H9 (cell line): ENCODE measurements at regions not wholly inside any gene's neighbourhood (a gene's known extent, or its start where the extent isn't known, plus 50 kb on each side); places are given as distances from the start of the nearest gene placed in this dataset.

ENCODE experiments used
- DNase-seq: peaks from one replicate; pipeline ENCODE4 v3.0.0-alpha.2; 2017
- H2AFZ ChIP-seq: one replicate; pipeline ENCODE4 v1.6.1; 2013; ENCODE audit warnings: mild to moderate bottlenecking, low read length, control low read depth, moderate library complexity
- H2AK5ac ChIP-seq: 2 replicates; pipeline ENCODE4 v1.6.1; 2013; ENCODE audit warnings: low read length, control low read depth, mixed read lengths; ENCODE audit not compliant: insufficient read length
- H2BK120ac ChIP-seq: one replicate; pipeline ENCODE4 v1.6.1; 2013; ENCODE audit warnings: low read depth, mild to moderate bottlenecking, low read length, control low read depth, inconsistent platforms; ENCODE audit not compliant: poor library complexity, severe bottlenecking
- H2BK12ac ChIP-seq: 2 replicates; pipeline ENCODE4 v1.6.1; 2013; ENCODE audit warnings: low read length, control low read depth, mixed read lengths, low read depth; ENCODE audit not compliant: insufficient read length
- H2BK15ac ChIP-seq: 2 replicates; pipeline ENCODE4 v1.6.1; 2013; ENCODE audit warnings: low read depth, low read length, control low read depth
- H2BK20ac ChIP-seq: one replicate; pipeline ENCODE4 v1.6.1; 2013; ENCODE audit warnings: low read depth, mild to moderate bottlenecking, low read length, control low read depth, inconsistent platforms; ENCODE audit not compliant: poor library complexity, severe bottlenecking
- H2BK5ac ChIP-seq: 2 replicates; pipeline ENCODE4 v1.6.1; 2013; ENCODE audit warnings: low read length, control low read depth, mixed read lengths; ENCODE audit not compliant: insufficient read length
- H3K14ac ChIP-seq: 2 replicates; pipeline ENCODE4 v1.6.1; 2013; ENCODE audit warnings: low read length, control low read depth; ENCODE audit not compliant: insufficient read depth
- H3K18ac ChIP-seq: 2 replicates; pipeline ENCODE4 v1.6.1; 2013; ENCODE audit warnings: low read depth, mild to moderate bottlenecking, mixed read lengths, low read length, control low read depth; ENCODE audit not compliant: insufficient read length
- H3K23ac ChIP-seq: 2 replicates; pipeline ENCODE4 v1.6.1; 2013; ENCODE audit warnings: low read length, control low read depth, mixed read lengths, low read depth; ENCODE audit not compliant: insufficient read length
- H3K23me2 ChIP-seq: 2 replicates; pipeline ENCODE4 v1.6.1; 2013; ENCODE audit warnings: low read depth, mild to moderate bottlenecking, mixed read lengths, low read length, control low read depth; ENCODE audit not compliant: insufficient read length, poor library complexity, severe bottlenecking
- H3K27ac ChIP-seq: 2 replicates; pipeline ENCODE4 v1.5.1; 2013; ENCODE audit warnings: low read length, control low read depth, mixed read lengths, low read depth; ENCODE audit not compliant: insufficient read length
- H3K27me3 ChIP-seq: 2 replicates; pipeline ENCODE4 v1.6.1; 2013; ENCODE audit warnings: low read length, control low read depth, inconsistent platforms; ENCODE audit not compliant: insufficient read depth
- H3K4ac ChIP-seq: 2 replicates; pipeline ENCODE4 v1.6.1; 2013; ENCODE audit warnings: low read depth, mild to moderate bottlenecking, control low read depth, inconsistent platforms, low read length, moderate library complexity
- H3K4me1 ChIP-seq: 2 replicates; pipeline ENCODE4 v1.6.1; 2013; ENCODE audit warnings: low read length, control low read depth, inconsistent platforms; ENCODE audit not compliant: insufficient read depth
- H3K4me2 ChIP-seq: 2 replicates; pipeline ENCODE4 v1.6.1; 2013; ENCODE audit warnings: low read length, control low read depth, mixed read lengths; ENCODE audit not compliant: insufficient read length, insufficient read depth
- H3K56ac ChIP-seq: 2 replicates; pipeline ENCODE4 v1.6.1; 2013; ENCODE audit warnings: low read depth, mild to moderate bottlenecking, mixed read lengths, low read length, control low read depth; ENCODE audit not compliant: insufficient read length
- H3K79me1 ChIP-seq: 2 replicates; pipeline ENCODE4 v1.6.1; 2013; ENCODE audit warnings: low read depth, mild to moderate bottlenecking, moderate library complexity, low read length, control low read depth, inconsistent platforms; ENCODE audit not compliant: insufficient read depth, poor library complexity, severe bottlenecking
- H3K79me2 ChIP-seq: 2 replicates; pipeline ENCODE4 v1.6.1; 2013; ENCODE audit warnings: low read length, control low read depth, inconsistent platforms; ENCODE audit not compliant: insufficient read depth
- H3K9ac ChIP-seq: 2 replicates; pipeline ENCODE4 v1.6.1; 2013; ENCODE audit warnings: low read length, control low read depth, mixed read lengths; ENCODE audit not compliant: insufficient read length; ENCODE audit errors: extremely low read depth
- H3K9me3 ChIP-seq: one replicate; pipeline ENCODE4 v1.6.1; 2013; ENCODE audit warnings: low read depth, low read length, inconsistent platforms; ENCODE audit not compliant: control insufficient read depth
- H3T11ph ChIP-seq: one replicate; pipeline ENCODE4 v1.6.1; 2013; ENCODE audit warnings: mild to moderate bottlenecking, low read length, control low read depth, inconsistent platforms
- H4K20me1 ChIP-seq: one replicate; pipeline ENCODE4 v1.6.1; 2013; ENCODE audit not compliant: control insufficient read depth, insufficient read length, insufficient read depth
- H4K5ac ChIP-seq: 2 replicates; pipeline ENCODE4 v1.6.1; 2013; ENCODE audit warnings: low read depth, mild to moderate bottlenecking, mixed read lengths, low read length, control low read depth; ENCODE audit not compliant: insufficient read length
- H4K8ac ChIP-seq: replicated peaks from 2 replicates; pipeline ENCODE4 v1.6.1; 2013; ENCODE audit warnings: low read length, control low read depth, mixed read lengths, low read depth; ENCODE audit not compliant: insufficient read length
- H4K91ac ChIP-seq: 2 replicates; pipeline ENCODE4 v1.6.1; 2013; ENCODE audit warnings: low read depth, mild to moderate bottlenecking, moderate library complexity, mixed read lengths, low read length, control low read depth; ENCODE audit not compliant: insufficient read length
- H3K27ac Mint-ChIP-seq, 3 experiments: 2 replicates in 2 of 3; 3 replicates in 1 of 3; pipeline ENCODE4 v1.8.0; 2020 to 2021; ENCODE audit warnings: mixed read lengths in 3 of 3, mild to moderate bottlenecking in 1 of 3, moderate library complexity in 1 of 3
- H3K27me3 Mint-ChIP-seq: 2 replicates; pipeline ENCODE4 v1.8.0; 2021; ENCODE audit warnings: low read depth, mild to moderate bottlenecking, moderate library complexity, mixed read lengths
- H3K36me3 Mint-ChIP-seq, 3 experiments: 2 replicates in 2 of 3; 3 replicates in 1 of 3; pipeline ENCODE4 v1.8.0; 2020 to 2021; ENCODE audit warnings: low read depth in 3 of 3, mixed read lengths in 3 of 3; ENCODE audit not compliant: insufficient read depth in 1 of 3
- H3K4me1 Mint-ChIP-seq, 2 experiments: 2 replicates each; pipeline ENCODE4 v1.8.0; 2020; ENCODE audit warnings: mixed read lengths in 2 of 2
- H3K4me3 Mint-ChIP-seq, 2 experiments: 2 replicates in 1 of 2; 3 replicates in 1 of 2; pipeline ENCODE4 v1.8.0; 2020 to 2021; ENCODE audit warnings: mild to moderate bottlenecking in 2 of 2, mixed read lengths in 2 of 2, moderate library complexity in 1 of 2
- H3K9me3 Mint-ChIP-seq, 2 experiments: 2 replicates in 1 of 2; 3 replicates in 1 of 2; pipeline ENCODE4 v1.8.0; 2020; ENCODE audit warnings: mild to moderate bottlenecking in 2 of 2, mixed read lengths in 2 of 2, moderate library complexity in 1 of 2
- CTCF ChIP-seq: fragments of 200-600 bp; sonication (generic); conservative IDR thresholded peaks from 3 replicates; pipeline ENCODE4 v1.8.0; 2021; ENCODE audit warnings: antibody characterized with exemption, mild to moderate bottlenecking
- WGBS: extraction: QIAGEN DNeasy Blood & Tissue Kit; methylation state at CpG from one replicate; pipeline ENCODE4 v1.1.7; 2013; ENCODE audit warnings: missing lambda C conversion rate, low lambda C conversion rate, mixed read lengths; ENCODE audit not compliant: insufficient read length; ENCODE audit errors: extremely low coverage; 5-methylcytosine and 5-hydroxymethylcytosine counted together

GRCh38 chr14:45897439-45897838, 644.4 kb upstream of the MIS18BP1 start:
- Histone ChIP-seq H3K23ac (no peak overlapping the region), H4K5ac (no peak overlapping the region), H2BK5ac (no peak overlapping the region), H4K91ac (no peak overlapping the region), H3K79me2 (no peaks in the 10 kb centered on the region), H3K27ac (no peak overlapping the region), H2BK20ac (no peak overlapping the region), H3K4ac (no peak overlapping the region), H2AK5ac (no peak overlapping the region), H3K18ac (no peak overlapping the region), H2BK12ac (no peak overlapping the region), H4K8ac (no peak overlapping the region), H3T11ph (no peak overlapping the region), H2BK120ac (no peak overlapping the region), H2BK15ac (no peak overlapping the region), H3K9ac (no peak overlapping the region), H3K4me2 (no peak overlapping the region), H4K20me1 (no peaks in the 10 kb centered on the region), H3K79me1 (no peaks in the 10 kb centered on the region), H3K56ac (no peak overlapping the region), H3K14ac (no peak overlapping the region), H2AFZ (no peak overlapping the region), H3K23me2 (no peaks in the 10 kb centered on the region), H3K27me3 (no peaks in the 10 kb centered on the region), H3K9me3 (no peaks in the 10 kb centered on the region), H3K4me1 (no peaks in the 10 kb centered on the region)
- WGBS = no CpG with 5 or more reads among the region's 3 CpGs
- H3K36me3 Mint-ChIP-seq = no peaks in the 10 kb centered on the region; a peak in 1 of 7 replicates
- H3K4me1 Mint-ChIP-seq = no peaks in the 10 kb centered on the region
- H3K9me3 Mint-ChIP-seq = no peaks in the 10 kb centered on the region
- DNase-seq = no peak
- no peaks in the 10 kb centered on the region for H3K27me3 Mint-ChIP-seq
- no peak overlapping the region; a peak in 1 of 7 replicates for H3K27ac Mint-ChIP-seq
- no peak overlapping the region for H3K4me3 Mint-ChIP-seq
- TF ChIP-seq CTCF = no peak
